GM23338 (cell line): ENCODE measurements at regions not wholly inside any gene's neighbourhood (a gene's known extent, or its start where the extent isn't known, plus 50 kb on each side); places are given as distances from the start of the nearest gene placed in this dataset.

ENCODE experiments used
- ATAC-seq: fragments of 200-7000 bp; cut with Tn5 transposase; 3 replicates; pipeline ENCODE4 v1.9.1; 2020
- DNase-seq: peaks from one replicate; pipeline ENCODE4 v3.0.0-alpha.2; 2015; ENCODE audit warnings: low spot score
- H2AFZ ChIP-seq: fragments of 200-600 bp; sonication (generic); 2 replicates; pipeline ENCODE4 v1.8.0; 2016; ENCODE audit warnings: antibody characterized with exemption, mild to moderate bottlenecking, moderate library complexity
- H3F3A ChIP-seq: fragments of 200-600 bp; sonication (generic); replicated peaks from 2 replicates; pipeline ENCODE4 v1.8.0; 2017; ENCODE audit warnings: antibody characterized with exemption, mixed run types, low read depth
- H3K27ac ChIP-seq: fragments of 200-600 bp; sonication (generic); 2 replicates; pipeline ENCODE4 v1.6.1; 2016; ENCODE audit warnings: low read depth
- H3K27me3 ChIP-seq: fragments of 200-600 bp; sonication (generic); 2 replicates; pipeline ENCODE4 v1.8.0; 2016; ENCODE audit warnings: mild to moderate bottlenecking, mixed run types, moderate library complexity; ENCODE audit not compliant: insufficient read depth
- H3K36me3 ChIP-seq: fragments of 200-600 bp; sonication (generic); 2 replicates; pipeline ENCODE4 v1.8.0; 2016; ENCODE audit warnings: mild to moderate bottlenecking; ENCODE audit not compliant: insufficient read depth
- H3K4me1 ChIP-seq: fragments of 200-600 bp; sonication (generic); 2 replicates; pipeline ENCODE4 v1.8.0; 2016; ENCODE audit warnings: mild to moderate bottlenecking, moderate library complexity; ENCODE audit not compliant: insufficient read depth
- H3K4me2 ChIP-seq: fragments of 200-600 bp; sonication (generic); 2 replicates; pipeline ENCODE4 v1.7.1; 2017; ENCODE audit warnings: mixed run types
- H3K4me3 ChIP-seq: fragments of 200-600 bp; sonication (generic); 2 replicates; pipeline ENCODE4 v1.6.1; 2016; ENCODE audit warnings: mixed run types
- H3K79me2 ChIP-seq: fragments of 200-600 bp; sonication (generic); replicated peaks from 2 replicates; pipeline ENCODE4 v1.8.0; 2017; ENCODE audit warnings: mild to moderate bottlenecking; ENCODE audit not compliant: insufficient read depth
- H3K9me2 ChIP-seq: fragments of 200-600 bp; sonication (generic); 2 replicates; pipeline ENCODE4 v1.8.0; 2017; ENCODE audit not compliant: insufficient read depth
- H4K20me1 ChIP-seq: fragments of 200-600 bp; sonication (generic); replicated peaks from 2 replicates; pipeline ENCODE4 v1.8.0; 2017; ENCODE audit warnings: mild to moderate bottlenecking; ENCODE audit not compliant: insufficient read depth
- H3K27ac Mint-ChIP-seq: 2 replicates; pipeline ENCODE4 v1.8.0; 2020; ENCODE audit warnings: inconsistent platforms, mild to moderate bottlenecking, moderate library complexity, mixed read lengths
- H3K27me3 Mint-ChIP-seq: 3 replicates; pipeline ENCODE4 v1.8.0; 2022; ENCODE audit warnings: low read depth, mild to moderate bottlenecking, moderate library complexity, mixed read lengths, inconsistent platforms; ENCODE audit not compliant: insufficient read depth, poor library complexity
- H3K36me3 Mint-ChIP-seq: 3 replicates; pipeline ENCODE4 v1.8.0; 2021; ENCODE audit warnings: low read depth, mild to moderate bottlenecking, inconsistent platforms, moderate library complexity, mixed read lengths
- H3K4me1 Mint-ChIP-seq: 3 replicates; pipeline ENCODE4 v1.8.0; 2020; ENCODE audit warnings: mild to moderate bottlenecking, inconsistent platforms, mixed read lengths
- H3K4me3 Mint-ChIP-seq: 3 replicates; pipeline ENCODE4 v1.8.0; 2021; ENCODE audit warnings: moderate library complexity, mild to moderate bottlenecking, inconsistent platforms, mixed read lengths
- H3K9me3 Mint-ChIP-seq: 3 replicates; pipeline ENCODE4 v1.8.0; 2020; ENCODE audit warnings: moderate library complexity, mild to moderate bottlenecking, inconsistent platforms, mixed read lengths
- CREB1 ChIP-seq: fragments of 250-450 bp; sonication (Bioruptor Pico); IDR thresholded peaks from 2 replicates; pipeline ENCODE4 v1.5.0; 2020; ENCODE audit warnings: low read depth, mild to moderate bottlenecking, moderate library complexity
- EZH2 ChIP-seq: fragments of 200-600 bp; sonication (generic); IDR thresholded peaks from one replicate; pipeline ENCODE4 v1.8.0; 2017; ENCODE audit warnings: antibody characterized with exemption, mild to moderate bottlenecking, low read depth; ENCODE audit not compliant: unreplicated experiment
- JUNB ChIP-seq: IDR thresholded peaks from one replicate; pipeline ENCODE4 v1.6.1; 2016; ENCODE audit warnings: antibody characterized with exemption; ENCODE audit not compliant: unreplicated experiment
- NANOG ChIP-seq: IDR thresholded peaks from 2 replicates; pipeline ENCODE4 v1.6.1; 2016; ENCODE audit warnings: antibody characterized with exemption, borderline replicate concordance
- POLR2AphosphoS5 ChIP-seq: IDR thresholded peaks from 2 replicates; pipeline ENCODE4 v1.6.1; 2016; ENCODE audit warnings: antibody characterized with exemption, low read depth
- STAT1 ChIP-seq: IDR thresholded peaks from one replicate; pipeline ENCODE4 v1.6.1; 2016; ENCODE audit warnings: antibody characterized with exemption; ENCODE audit not compliant: unreplicated experiment
- ZNF114 ChIP-seq: fragments of 250-450 bp; sonication (Bioruptor Pico); IDR thresholded peaks from 2 replicates; pipeline ENCODE4 v1.5.0; 2020; ENCODE audit warnings: mild to moderate bottlenecking, moderate library complexity
- ZNF331 ChIP-seq: fragments of 250-450 bp; sonication (Bioruptor Pico); IDR thresholded peaks from 2 replicates; pipeline ENCODE4 v1.5.0; 2020; ENCODE audit warnings: low read depth, mild to moderate bottlenecking, moderate library complexity
- TF ChIP-seq, protein P1 (sequence below): IDR thresholded peaks from 2 replicates; pipeline ENCODE4 v1.6.1; 2016; ENCODE audit warnings: antibody characterized with exemption
- TF ChIP-seq, protein P2 (sequence below): IDR thresholded peaks from one replicate; pipeline ENCODE4 v1.6.1; 2018; ENCODE audit warnings: antibody characterized with exemption; ENCODE audit not compliant: unreplicated experiment
- TF ChIP-seq, protein P3 (sequence below): fragments of 250-450 bp; sonication (Bioruptor Pico); IDR thresholded peaks from 2 replicates; pipeline ENCODE4 v1.5.0; 2020; ENCODE audit warnings: mild to moderate bottlenecking, moderate library complexity

DNA sequence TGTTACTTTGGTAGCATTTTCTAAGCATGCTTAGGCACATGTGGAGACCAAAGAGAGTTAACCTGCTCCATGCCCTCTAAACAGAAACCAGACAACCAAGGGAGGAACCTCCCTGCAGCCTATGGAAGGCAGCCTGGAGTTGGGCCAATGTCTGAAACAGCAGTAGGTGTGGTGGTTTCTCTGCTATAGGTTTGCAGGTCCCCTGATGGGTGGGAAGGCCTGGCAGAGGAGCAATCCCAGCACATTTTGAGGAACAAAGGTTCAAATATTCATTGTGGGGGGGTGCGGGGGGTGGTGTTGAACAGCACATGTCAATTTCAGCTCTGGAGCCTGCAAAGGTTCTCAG, 65.4 kb downstream of the DACT1 start:
- H3K4me2 ChIP-seq: no peak overlapping the region
- H3K4me3 ChIP-seq: no peak overlapping the region
- ATAC-seq (no peak), DNase-seq (no peak)
- no peaks in the 10 kb centered on the region for H3K79me2 ChIP-seq
- TF ChIP-seq, protein P1, sequence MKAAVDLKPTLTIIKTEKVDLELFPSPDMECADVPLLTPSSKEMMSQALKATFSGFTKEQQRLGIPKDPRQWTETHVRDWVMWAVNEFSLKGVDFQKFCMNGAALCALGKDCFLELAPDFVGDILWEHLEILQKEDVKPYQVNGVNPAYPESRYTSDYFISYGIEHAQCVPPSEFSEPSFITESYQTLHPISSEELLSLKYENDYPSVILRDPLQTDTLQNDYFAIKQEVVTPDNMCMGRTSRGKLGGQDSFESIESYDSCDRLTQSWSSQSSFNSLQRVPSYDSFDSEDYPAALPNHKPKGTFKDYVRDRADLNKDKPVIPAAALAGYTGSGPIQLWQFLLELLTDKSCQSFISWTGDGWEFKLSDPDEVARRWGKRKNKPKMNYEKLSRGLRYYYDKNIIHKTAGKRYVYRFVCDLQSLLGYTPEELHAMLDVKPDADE: no peak
- no peak overlapping the region for H2AFZ ChIP-seq
- no peaks in the 10 kb centered on the region for H3F3A ChIP-seq
- peaks cover 5% of the 10 kb centered on the region; the same call in 1 of the 2 replicates for H3K4me1 ChIP-seq
- no peaks in the 10 kb centered on the region for H3K36me3 ChIP-seq
- Mint-ChIP-seq H3K27ac (no peak overlapping the region), H3K4me1 (peaks cover 7% of the 10 kb centered on the region; the same call in 2 of the 3 replicates), H3K36me3 (no peaks in the 10 kb centered on the region), H3K27me3 (no peaks in the 10 kb centered on the region), H3K9me3 (no peaks in the 10 kb centered on the region), H3K4me3 (no peak overlapping the region)
- H3K9me2 ChIP-seq: 0 out of 2 replicates have a peak, but pooled peaks cover 5% of the 10 kb centered on the region
- no peaks in the 10 kb centered on the region for H3K27me3 ChIP-seq
- no peak overlapping the region for H3K27ac ChIP-seq
- H4K20me1 ChIP-seq: no peaks in the 10 kb centered on the region

DNA sequence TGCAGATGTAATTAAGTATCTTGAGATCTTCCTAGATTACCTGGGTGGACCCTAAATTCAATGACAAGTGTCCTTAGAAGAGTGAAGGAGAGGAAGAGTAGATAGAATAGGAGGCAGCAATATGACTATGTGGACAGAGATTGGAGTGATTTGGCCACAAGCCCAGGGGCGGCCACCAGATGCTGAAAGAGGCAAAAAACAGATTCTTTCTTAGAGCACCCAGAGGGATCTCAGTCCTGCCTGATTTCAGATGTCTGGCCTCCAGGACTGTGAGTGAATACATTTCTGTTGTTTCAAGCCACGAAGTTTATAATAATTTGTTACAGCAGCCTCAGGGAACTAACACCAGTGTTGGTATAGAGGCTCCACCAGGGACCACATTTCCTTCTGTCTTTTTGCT, 67.3 kb downstream of the DACT1 start:
- no peak for DNase-seq
- Histone ChIP-seq H3K79me2 (no peaks in the 10 kb centered on the region), H3K4me1 (peaks cover 9% of the 10 kb centered on the region)
- TF ChIP-seq STAT1: no peak
- TF ChIP-seq, protein P2, sequence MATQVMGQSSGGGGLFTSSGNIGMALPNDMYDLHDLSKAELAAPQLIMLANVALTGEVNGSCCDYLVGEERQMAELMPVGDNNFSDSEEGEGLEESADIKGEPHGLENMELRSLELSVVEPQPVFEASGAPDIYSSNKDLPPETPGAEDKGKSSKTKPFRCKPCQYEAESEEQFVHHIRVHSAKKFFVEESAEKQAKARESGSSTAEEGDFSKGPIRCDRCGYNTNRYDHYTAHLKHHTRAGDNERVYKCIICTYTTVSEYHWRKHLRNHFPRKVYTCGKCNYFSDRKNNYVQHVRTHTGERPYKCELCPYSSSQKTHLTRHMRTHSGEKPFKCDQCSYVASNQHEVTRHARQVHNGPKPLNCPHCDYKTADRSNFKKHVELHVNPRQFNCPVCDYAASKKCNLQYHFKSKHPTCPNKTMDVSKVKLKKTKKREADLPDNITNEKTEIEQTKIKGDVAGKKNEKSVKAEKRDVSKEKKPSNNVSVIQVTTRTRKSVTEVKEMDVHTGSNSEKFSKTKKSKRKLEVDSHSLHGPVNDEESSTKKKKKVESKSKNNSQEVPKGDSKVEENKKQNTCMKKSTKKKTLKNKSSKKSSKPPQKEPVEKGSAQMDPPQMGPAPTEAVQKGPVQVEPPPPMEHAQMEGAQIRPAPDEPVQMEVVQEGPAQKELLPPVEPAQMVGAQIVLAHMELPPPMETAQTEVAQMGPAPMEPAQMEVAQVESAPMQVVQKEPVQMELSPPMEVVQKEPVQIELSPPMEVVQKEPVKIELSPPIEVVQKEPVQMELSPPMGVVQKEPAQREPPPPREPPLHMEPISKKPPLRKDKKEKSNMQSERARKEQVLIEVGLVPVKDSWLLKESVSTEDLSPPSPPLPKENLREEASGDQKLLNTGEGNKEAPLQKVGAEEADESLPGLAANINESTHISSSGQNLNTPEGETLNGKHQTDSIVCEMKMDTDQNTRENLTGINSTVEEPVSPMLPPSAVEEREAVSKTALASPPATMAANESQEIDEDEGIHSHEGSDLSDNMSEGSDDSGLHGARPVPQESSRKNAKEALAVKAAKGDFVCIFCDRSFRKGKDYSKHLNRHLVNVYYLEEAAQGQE: no peak
- no peak for TF ChIP-seq CREB1 (CRISPR knock-in tag)
- no peak for TF ChIP-seq EZH2
- TF ChIP-seq POLR2AphosphoS5: no peak
- TF ChIP-seq ZNF331 (CRISPR knock-in tag): no peak
- TF ChIP-seq JUNB: no peak
- TF ChIP-seq NANOG: no peak
- TF ChIP-seq ZNF114 (CRISPR knock-in tag): no peak
- TF ChIP-seq, protein P3, sequence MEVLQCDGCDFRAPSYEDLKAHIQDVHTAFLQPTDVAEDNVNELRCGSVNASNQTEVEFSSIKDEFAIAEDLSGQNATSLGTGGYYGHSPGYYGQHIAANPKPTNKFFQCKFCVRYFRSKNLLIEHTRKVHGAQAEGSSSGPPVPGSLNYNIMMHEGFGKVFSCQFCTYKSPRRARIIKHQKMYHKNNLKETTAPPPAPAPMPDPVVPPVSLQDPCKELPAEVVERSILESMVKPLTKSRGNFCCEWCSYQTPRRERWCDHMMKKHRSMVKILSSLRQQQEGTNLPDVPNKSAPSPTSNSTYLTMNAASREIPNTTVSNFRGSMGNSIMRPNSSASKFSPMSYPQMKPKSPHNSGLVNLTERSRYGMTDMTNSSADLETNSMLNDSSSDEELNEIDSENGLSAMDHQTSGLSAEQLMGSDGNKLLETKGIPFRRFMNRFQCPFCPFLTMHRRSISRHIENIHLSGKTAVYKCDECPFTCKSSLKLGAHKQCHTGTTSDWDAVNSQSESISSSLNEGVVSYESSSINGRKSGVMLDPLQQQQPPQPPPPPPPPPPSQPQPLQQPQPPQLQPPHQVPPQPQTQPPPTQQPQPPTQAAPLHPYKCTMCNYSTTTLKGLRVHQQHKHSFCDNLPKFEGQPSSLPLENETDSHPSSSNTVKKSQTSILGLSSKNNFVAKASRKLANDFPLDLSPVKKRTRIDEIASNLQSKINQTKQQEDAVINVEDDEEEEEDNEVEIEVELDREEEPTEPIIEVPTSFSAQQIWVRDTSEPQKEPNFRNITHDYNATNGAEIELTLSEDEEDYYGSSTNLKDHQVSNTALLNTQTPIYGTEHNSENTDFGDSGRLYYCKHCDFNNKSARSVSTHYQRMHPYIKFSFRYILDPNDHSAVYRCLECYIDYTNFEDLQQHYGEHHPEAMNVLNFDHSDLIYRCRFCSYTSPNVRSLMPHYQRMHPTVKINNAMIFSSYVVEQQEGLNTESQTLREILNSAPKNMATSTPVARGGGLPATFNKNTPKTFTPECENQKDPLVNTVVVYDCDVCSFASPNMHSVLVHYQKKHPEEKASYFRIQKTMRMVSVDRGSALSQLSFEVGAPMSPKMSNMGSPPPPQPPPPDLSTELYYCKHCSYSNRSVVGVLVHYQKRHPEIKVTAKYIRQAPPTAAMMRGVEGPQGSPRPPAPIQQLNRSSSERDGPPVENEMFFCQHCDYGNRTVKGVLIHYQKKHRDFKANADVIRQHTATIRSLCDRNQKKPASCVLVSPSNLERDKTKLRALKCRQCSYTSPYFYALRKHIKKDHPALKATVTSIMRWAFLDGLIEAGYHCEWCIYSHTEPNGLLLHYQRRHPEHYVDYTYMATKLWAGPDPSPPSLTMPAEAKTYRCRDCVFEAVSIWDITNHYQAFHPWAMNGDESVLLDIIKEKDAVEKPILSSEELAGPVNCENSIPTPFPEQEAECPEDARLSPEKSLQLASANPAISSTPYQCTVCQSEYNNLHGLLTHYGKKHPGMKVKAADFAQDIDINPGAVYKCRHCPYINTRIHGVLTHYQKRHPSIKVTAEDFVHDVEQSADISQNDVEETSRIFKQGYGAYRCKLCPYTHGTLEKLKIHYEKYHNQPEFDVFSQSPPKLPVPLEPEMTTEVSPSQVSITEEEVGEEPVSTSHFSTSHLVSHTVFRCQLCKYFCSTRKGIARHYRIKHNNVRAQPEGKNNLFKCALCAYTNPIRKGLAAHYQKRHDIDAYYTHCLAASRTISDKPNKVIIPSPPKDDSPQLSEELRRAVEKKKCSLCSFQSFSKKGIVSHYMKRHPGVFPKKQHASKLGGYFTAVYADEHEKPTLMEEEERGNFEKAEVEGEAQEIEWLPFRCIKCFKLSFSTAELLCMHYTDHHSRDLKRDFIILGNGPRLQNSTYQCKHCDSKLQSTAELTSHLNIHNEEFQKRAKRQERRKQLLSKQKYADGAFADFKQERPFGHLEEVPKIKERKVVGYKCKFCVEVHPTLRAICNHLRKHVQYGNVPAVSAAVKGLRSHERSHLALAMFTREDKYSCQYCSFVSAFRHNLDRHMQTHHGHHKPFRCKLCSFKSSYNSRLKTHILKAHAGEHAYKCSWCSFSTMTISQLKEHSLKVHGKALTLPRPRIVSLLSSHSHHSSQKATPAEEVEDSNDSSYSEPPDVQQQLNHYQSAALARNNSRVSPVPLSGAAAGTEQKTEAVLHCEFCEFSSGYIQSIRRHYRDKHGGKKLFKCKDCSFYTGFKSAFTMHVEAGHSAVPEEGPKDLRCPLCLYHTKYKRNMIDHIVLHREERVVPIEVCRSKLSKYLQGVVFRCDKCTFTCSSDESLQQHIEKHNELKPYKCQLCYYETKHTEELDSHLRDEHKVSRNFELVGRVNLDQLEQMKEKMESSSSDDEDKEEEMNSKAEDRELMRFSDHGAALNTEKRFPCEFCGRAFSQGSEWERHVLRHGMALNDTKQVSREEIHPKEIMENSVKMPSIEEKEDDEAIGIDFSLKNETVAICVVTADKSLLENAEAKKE (CRISPR knock-in tag): no peak

More for the DNA sequence above, 67.3 kb downstream of the DACT1 start:
- Histone ChIP-seq H3K4me3 (no peak overlapping the region), H3K9me2 (0 out of 2 replicates have a peak, but pooled peaks cover 5% of the 10 kb centered on the region), H4K20me1 (no peaks in the 10 kb centered on the region), H3F3A (no peaks in the 10 kb centered on the region), H2AFZ (peak overlapping the region; percentile 38; the same call in 1 of the 2 replicates), H3K27ac (no peak overlapping the region), H3K4me2 (no peak overlapping the region), H3K36me3 (no peaks in the 10 kb centered on the region), H3K27me3 (no peaks in the 10 kb centered on the region)
- ATAC-seq: no peak
- Mint-ChIP-seq H3K4me3 (no peak overlapping the region), H3K9me3 (no peaks in the 10 kb centered on the region), H3K27me3 (no peaks in the 10 kb centered on the region), H3K27ac (no peak overlapping the region), H3K4me1 (peaks cover 9% of the 10 kb centered on the region), H3K36me3 (no peaks in the 10 kb centered on the region)
